Activated CD4-positive, alpha-beta T cell treated with anti-CD3 and anti-CD28 coated beads, Interleukin-2, amount 10 ng/mL, durations not matched to agents 24 days and 14 days (primary cell): ENCODE measurements at regions not wholly inside any gene's neighbourhood (a gene's known extent, or its start where the extent isn't known, plus 50 kb on each side); places are given as distances from the start of the nearest gene placed in this dataset.
"Not testable (repeated sequence)": the region's sequence is repeated elsewhere in the genome, so short reads cannot be mapped to it uniquely, and the experiment has no call there.

Source experiments
- DNase-seq: peaks from one replicate; pipeline ENCODE4 v3.0.0; 2022
- H3K27ac Mint-ChIP-seq: one replicate; pipeline ENCODE4 v1.8.0; 2022; ENCODE audit warnings: mild to moderate bottlenecking, mixed read lengths
- H3K27me3 Mint-ChIP-seq: one replicate; pipeline ENCODE4 v1.8.0; 2022; ENCODE audit warnings: mixed read lengths
- H3K36me3 Mint-ChIP-seq: one replicate; pipeline ENCODE4 v1.8.0; 2022; ENCODE audit warnings: low read depth, mild to moderate bottlenecking, mixed read lengths
- H3K4me1 Mint-ChIP-seq: one replicate; pipeline ENCODE4 v1.8.0; 2021; ENCODE audit warnings: mixed read lengths
- H3K4me3 Mint-ChIP-seq: one replicate; pipeline ENCODE4 v1.8.0; 2022; ENCODE audit warnings: mild to moderate bottlenecking, moderate library complexity, mixed read lengths
- H3K9me3 Mint-ChIP-seq: one replicate; pipeline ENCODE4 v1.8.0; 2021; ENCODE audit warnings: mixed read lengths
- intact Hi-C: fragments of 100-400 bp; cut with micrococcal nuclease; formaldehyde crosslinking; loops from one replicate; pipeline ENCODE4 v1.15.1; 2023

GRCh38 chr11:98365941-98366340, 654.8 kb upstream of the CNTN5 start:
- no peak for DNase-seq
- H3K36me3 Mint-ChIP-seq: no peaks in the 10 kb centered on the region
- H3K27me3 Mint-ChIP-seq: no peaks in the 10 kb centered on the region
- H3K27ac Mint-ChIP-seq: no peak overlapping the region
- no peaks in the 10 kb centered on the region for H3K9me3 Mint-ChIP-seq
- no peak overlapping the region for H3K4me3 Mint-ChIP-seq
- intact Hi-C loops: no loop called here
- H3K4me1 Mint-ChIP-seq: no peaks in the 10 kb centered on the region

DNA sequence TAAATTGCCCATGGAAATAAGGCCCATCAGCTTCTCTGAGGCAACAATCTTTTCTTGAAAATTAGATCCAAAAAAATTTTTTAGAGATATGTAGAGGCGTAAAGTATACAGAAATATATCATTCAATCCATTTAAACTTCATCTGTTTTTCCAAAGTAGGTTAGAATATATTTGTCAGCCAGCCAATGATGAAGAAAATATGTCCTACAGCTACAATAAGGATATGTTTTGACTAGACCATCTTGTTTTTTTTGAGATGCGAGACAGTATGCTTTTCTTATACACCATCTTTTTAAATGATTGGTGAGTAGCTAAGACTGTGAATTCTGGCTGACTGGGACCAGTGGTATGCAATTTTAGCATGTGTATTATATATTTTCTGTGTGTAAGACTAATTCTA, 630.4 kb upstream of the CNTN5 start:
- Mint-ChIP-seq H3K4me3 (no peak overlapping the region), H3K27ac (no peak overlapping the region)

DNA sequence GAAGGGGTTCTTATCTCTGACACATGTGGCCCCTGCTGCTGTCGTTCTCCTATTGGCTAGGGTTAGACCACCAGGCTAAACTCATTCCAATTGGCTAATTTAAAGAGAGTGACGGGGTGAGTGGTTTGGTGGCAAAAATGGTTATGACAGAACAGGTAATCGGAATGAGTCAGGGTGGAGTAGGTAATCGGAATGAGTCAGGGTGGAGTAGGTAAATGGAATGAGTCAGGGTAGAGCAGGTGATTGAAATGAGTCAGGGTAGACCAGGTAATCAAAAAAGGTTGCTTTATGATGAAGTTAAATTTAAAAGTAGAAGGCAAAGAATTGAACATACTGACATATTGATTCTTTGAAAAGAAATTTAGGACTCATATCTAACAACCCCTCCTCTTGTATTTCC, 626.2 kb upstream of the CNTN5 start:
- H3K27ac Mint-ChIP-seq, H3K27me3 Mint-ChIP-seq, DNase-seq, H3K36me3 Mint-ChIP-seq, intact Hi-C loops, H3K4me3 Mint-ChIP-seq, H3K9me3 Mint-ChIP-seq, H3K4me1 Mint-ChIP-seq: not testable (repeated sequence)

More for the DNA sequence above, 630.4 kb upstream of the CNTN5 start:
- no peaks in the 10 kb centered on the region for H3K9me3 Mint-ChIP-seq
- H3K4me1 Mint-ChIP-seq: no peaks in the 10 kb centered on the region
- H3K27me3 Mint-ChIP-seq: no peaks in the 10 kb centered on the region
- no peaks in the 10 kb centered on the region for H3K36me3 Mint-ChIP-seq
- DNase-seq: no peak
- intact Hi-C loops: no loop called here

- Mint-ChIP-seq H3K36me3 (no peaks in the 10 kb centered on the region), H3K4me3 (no peak overlapping the region), H3K27ac (no peak overlapping the region), H3K4me1 (no peaks in the 10 kb centered on the region), H3K9me3 (no peaks in the 10 kb centered on the region), H3K27me3 (no peaks in the 10 kb centered on the region)
- intact Hi-C loops: no loop called here
- DNase-seq: no peak
Observed at GRCh38 chr11:98398508-98398907, 622.2 kb upstream of the CNTN5 start.

DNA sequence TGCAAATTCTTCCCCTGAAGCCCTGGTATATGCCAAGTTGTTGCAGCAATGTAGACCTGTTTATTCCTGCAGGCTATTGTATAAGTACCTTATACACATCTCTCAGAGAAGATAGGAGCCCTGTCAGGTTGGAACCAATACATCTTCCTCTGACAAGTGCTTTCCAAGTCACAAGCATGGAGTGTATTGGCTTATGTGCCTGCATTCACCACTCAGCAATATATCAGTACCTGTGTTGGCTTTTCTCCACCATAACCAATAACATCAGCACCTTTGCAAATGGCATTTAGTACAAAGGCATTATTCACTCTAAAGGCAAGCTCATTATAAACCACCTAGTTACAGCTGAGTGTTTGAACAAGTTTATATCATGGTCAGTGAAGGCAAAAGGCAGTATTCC, 611.7 kb upstream of the CNTN5 start:
- H3K9me3 Mint-ChIP-seq: no peaks in the 10 kb centered on the region
- no peaks in the 10 kb centered on the region for H3K27me3 Mint-ChIP-seq

GRCh38 chr11:98411777-98412176, 609.0 kb upstream of the CNTN5 start:
- H3K4me1 Mint-ChIP-seq: no peaks in the 10 kb centered on the region
- intact Hi-C loops: no loop called here
- H3K4me3 Mint-ChIP-seq: no peak overlapping the region
- no peaks in the 10 kb centered on the region for H3K27me3 Mint-ChIP-seq
- no peaks in the 10 kb centered on the region for H3K9me3 Mint-ChIP-seq
- H3K27ac Mint-ChIP-seq: no peak overlapping the region
- DNase-seq: no peak
- no peaks in the 10 kb centered on the region for H3K36me3 Mint-ChIP-seq

More for the DNA sequence above, 611.7 kb upstream of the CNTN5 start:
- Mint-ChIP-seq H3K27ac (no peak overlapping the region), H3K36me3 (no peaks in the 10 kb centered on the region), H3K4me3 (no peak overlapping the region), H3K4me1 (no peaks in the 10 kb centered on the region)
- DNase-seq: no peak
- intact Hi-C loops: no loop called here

GRCh38 chr11:98417256-98417755, 603.4 kb upstream of the CNTN5 start:
- H3K4me3 Mint-ChIP-seq: no peak overlapping the region
- intact Hi-C loops: no loop called here

DNA sequence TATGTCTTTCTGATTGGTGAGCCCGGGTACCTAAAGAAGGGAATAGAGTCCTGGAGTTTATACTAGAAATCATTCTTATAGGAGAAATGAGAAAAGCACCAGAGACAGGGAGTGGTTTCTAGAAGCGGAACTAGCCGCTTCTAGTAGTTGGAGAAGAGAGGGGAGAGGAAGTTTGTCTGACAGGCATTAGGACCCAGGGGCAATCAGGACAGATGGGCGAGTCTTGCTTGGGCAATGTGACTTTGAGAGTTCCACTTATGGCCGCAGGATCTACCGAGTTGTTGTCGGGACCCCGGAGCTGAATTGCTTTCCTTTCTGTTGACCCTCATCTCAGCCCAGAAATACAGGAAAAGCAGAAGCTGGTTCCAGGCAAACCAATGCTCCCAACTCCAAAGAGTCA, 596.8 kb upstream of the CNTN5 start:
- Mint-ChIP-seq H3K36me3 (no peaks in the 10 kb centered on the region), H3K4me1 (no peaks in the 10 kb centered on the region), H3K9me3 (peaks cover 12% of the 10 kb centered on the region), H3K27me3 (no peaks in the 10 kb centered on the region), H3K4me3 (no peak overlapping the region), H3K27ac (no peak overlapping the region)
- intact Hi-C loops: no loop called here
- no peak for DNase-seq

More at GRCh38 chr11:98417256-98417755, 603.4 kb upstream of the CNTN5 start:
- Mint-ChIP-seq H3K4me1 (no peaks in the 10 kb centered on the region), H3K27me3 (no peaks in the 10 kb centered on the region), H3K27ac (no peak overlapping the region), H3K9me3 (peaks cover 11% of the 10 kb centered on the region), H3K36me3 (no peaks in the 10 kb centered on the region)
- DNase-seq: no peak

GRCh38 chr11:98424773-98425172, 596.0 kb upstream of the CNTN5 start:
- H3K9me3 Mint-ChIP-seq: peaks cover 12% of the 10 kb centered on the region
- H3K4me1 Mint-ChIP-seq, H3K4me3 Mint-ChIP-seq, H3K27ac Mint-ChIP-seq, H3K27me3 Mint-ChIP-seq, DNase-seq, intact Hi-C loops, H3K36me3 Mint-ChIP-seq: not testable (repeated sequence)

- intact Hi-C loops: no loop called here
- H3K27ac Mint-ChIP-seq: no peak overlapping the region
- H3K4me3 Mint-ChIP-seq: no peak overlapping the region
- no peaks in the 10 kb centered on the region for H3K4me1 Mint-ChIP-seq
- peaks cover 4% of the 10 kb centered on the region for H3K9me3 Mint-ChIP-seq
- H3K36me3 Mint-ChIP-seq: no peaks in the 10 kb centered on the region
- H3K27me3 Mint-ChIP-seq: no peaks in the 10 kb centered on the region
- DNase-seq: no peak
Observed at GRCh38 chr11:98431463-98432359, 589.0 kb upstream of the CNTN5 start.

DNA sequence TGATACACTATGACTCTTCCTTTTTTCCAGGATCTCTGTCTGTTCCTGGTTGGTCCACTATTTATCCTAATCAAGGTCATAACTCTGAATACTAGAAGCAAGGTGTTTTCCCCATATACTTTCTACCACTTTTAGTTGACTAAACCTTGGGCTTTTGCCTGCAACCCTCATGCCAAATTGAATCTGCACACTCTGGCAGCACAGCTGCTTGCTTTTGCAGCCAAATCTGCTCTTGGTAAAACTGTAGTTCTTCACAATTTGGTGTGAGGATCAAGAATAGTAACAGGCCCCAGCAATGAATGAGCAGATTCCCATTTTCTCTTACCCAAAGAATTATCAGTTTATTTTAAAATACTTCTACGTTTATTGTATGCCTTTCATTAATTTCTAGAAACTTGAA, 586.5 kb upstream of the CNTN5 start:
- intact Hi-C loops: no loop called here
- no peaks in the 10 kb centered on the region for H3K27me3 Mint-ChIP-seq
- no peaks in the 10 kb centered on the region for H3K4me1 Mint-ChIP-seq
- no peak overlapping the region for H3K27ac Mint-ChIP-seq
- DNase-seq: no peak
- H3K4me3 Mint-ChIP-seq: no peak overlapping the region
- H3K36me3 Mint-ChIP-seq: no peaks in the 10 kb centered on the region
- peaks cover 4% of the 10 kb centered on the region for H3K9me3 Mint-ChIP-seq

DNA sequence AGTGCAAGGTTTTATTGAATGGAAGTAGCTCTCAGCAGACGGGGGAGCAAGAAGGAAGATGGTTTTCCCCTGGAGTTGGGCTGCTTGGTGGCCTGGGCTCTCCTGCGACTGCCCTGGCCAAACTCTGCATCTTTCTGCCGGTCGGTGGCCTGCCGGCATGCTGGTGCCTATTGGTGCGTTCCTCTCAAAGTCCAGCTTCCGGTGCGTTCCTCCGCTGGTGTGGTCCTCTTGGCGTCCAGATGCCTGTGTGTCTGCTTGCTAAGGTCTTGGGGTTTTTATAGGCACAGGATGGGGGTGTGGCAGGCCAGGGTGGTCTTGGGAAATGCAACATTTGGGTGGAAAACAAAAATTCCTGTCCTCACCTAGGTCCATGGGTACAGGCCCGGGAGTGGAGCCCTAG, 567.4 kb upstream of the CNTN5 start:
- no peaks in the 10 kb centered on the region for H3K36me3 Mint-ChIP-seq
- H3K27ac Mint-ChIP-seq: no peak overlapping the region
- intact Hi-C loops: no loop called here
- no peaks in the 10 kb centered on the region for H3K9me3 Mint-ChIP-seq
- H3K4me1 Mint-ChIP-seq: no peaks in the 10 kb centered on the region
- no peak overlapping the region for H3K4me3 Mint-ChIP-seq
- no peaks in the 10 kb centered on the region for H3K27me3 Mint-ChIP-seq
- no peak for DNase-seq

GRCh38 chr11:98455500-98456307, 565.0 kb upstream of the CNTN5 start:
- Mint-ChIP-seq H3K27me3 (no peaks in the 10 kb centered on the region), H3K36me3 (no peaks in the 10 kb centered on the region), H3K9me3 (no peaks in the 10 kb centered on the region), H3K27ac (no peak overlapping the region), H3K4me1 (no peaks in the 10 kb centered on the region), H3K4me3 (no peak overlapping the region)
- no peak for DNase-seq
- intact Hi-C loops: no loop called here

GRCh38 chr11:98456308-98456680, 564.5 kb upstream of the CNTN5 start:
- H3K4me1 Mint-ChIP-seq: no peaks in the 10 kb centered on the region

More at GRCh38 chr11:98456308-98456680, 564.5 kb upstream of the CNTN5 start:
- DNase-seq: no peak
- Mint-ChIP-seq H3K27ac (no peak overlapping the region), H3K9me3 (no peaks in the 10 kb centered on the region), H3K36me3 (no peaks in the 10 kb centered on the region), H3K27me3 (no peaks in the 10 kb centered on the region), H3K4me3 (no peak overlapping the region)
- intact Hi-C loops: no loop called here
